ENCODE measurements at regions not wholly inside any gene's neighbourhood (a gene's known extent, or its start where the extent isn't known, plus 50 kb on each side); places are given as distances from the start of the nearest gene placed in this dataset.

DNA sequence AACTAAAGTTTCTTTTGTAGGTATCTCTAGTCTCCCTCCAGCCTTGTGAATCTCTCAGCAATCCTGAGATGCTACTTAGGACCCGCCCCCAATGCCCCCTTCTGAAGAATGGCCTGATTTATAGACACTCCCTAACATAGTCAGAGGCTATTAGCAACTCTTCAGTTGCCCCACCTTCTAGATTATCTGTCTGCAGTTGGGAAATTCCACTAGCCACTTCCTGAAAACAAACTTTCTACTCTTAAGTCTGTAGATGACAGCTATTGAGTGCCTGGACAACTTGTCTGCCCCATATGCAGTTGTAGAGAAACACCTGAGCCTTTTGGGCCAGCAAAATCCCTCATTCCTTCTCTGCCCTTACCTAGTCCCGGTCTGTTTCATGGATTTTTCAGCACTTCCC lies 188.2 kb upstream of the PREP start:
- H3K36me3 ChIP-seq (ENCODE audit: control insufficient read depth in 2 of 2, insufficient read depth in 1 of 2, low read length in 2 of 2) = no peaks in the 10 kb centered on the region
- CTCF ChIA-PET = no interaction called here
- TF ChIP-seq ZSCAN30 (tag by site-specific recombination; IDR thresholded peaks at IDR 0.05) (no peak), ZBTB20 (tag by site-specific recombination; IDR thresholded peaks at IDR 0.05) (no peak), ZNF548 (tag by site-specific recombination; IDR thresholded peaks at IDR 0.05) (no peak), ZNF664 (tag by site-specific recombination; IDR thresholded peaks at IDR 0.05) (no peak), ZNF670 (tag by site-specific recombination; IDR thresholded peaks at IDR 0.05; ENCODE audit: low read depth) (no peak), ZNF239 (tag by site-specific recombination; IDR thresholded peaks at IDR 0.05) (no peak), ZNF37A (tag by site-specific recombination; IDR thresholded peaks at IDR 0.05) (no peak), ZNF140 (tag by site-specific recombination; IDR thresholded peaks at IDR 0.05) (no peak), ZNF169 (tag by site-specific recombination; IDR thresholded peaks at IDR 0.05) (no peak), ZBTB8A (tag by site-specific recombination; IDR thresholded peaks at IDR 0.05) (no peak), SP7 (tag by site-specific recombination; IDR thresholded peaks at IDR 0.05) (no peak), ZNF624 (tag by site-specific recombination; IDR thresholded peaks at IDR 0.05) (no peak), ZNF549 (tag by site-specific recombination; IDR thresholded peaks at IDR 0.05) (no peak), ZNF658 (tag by site-specific recombination; IDR thresholded peaks at IDR 0.05) (no peak)
- TF ChIP-seq, protein P1, sequence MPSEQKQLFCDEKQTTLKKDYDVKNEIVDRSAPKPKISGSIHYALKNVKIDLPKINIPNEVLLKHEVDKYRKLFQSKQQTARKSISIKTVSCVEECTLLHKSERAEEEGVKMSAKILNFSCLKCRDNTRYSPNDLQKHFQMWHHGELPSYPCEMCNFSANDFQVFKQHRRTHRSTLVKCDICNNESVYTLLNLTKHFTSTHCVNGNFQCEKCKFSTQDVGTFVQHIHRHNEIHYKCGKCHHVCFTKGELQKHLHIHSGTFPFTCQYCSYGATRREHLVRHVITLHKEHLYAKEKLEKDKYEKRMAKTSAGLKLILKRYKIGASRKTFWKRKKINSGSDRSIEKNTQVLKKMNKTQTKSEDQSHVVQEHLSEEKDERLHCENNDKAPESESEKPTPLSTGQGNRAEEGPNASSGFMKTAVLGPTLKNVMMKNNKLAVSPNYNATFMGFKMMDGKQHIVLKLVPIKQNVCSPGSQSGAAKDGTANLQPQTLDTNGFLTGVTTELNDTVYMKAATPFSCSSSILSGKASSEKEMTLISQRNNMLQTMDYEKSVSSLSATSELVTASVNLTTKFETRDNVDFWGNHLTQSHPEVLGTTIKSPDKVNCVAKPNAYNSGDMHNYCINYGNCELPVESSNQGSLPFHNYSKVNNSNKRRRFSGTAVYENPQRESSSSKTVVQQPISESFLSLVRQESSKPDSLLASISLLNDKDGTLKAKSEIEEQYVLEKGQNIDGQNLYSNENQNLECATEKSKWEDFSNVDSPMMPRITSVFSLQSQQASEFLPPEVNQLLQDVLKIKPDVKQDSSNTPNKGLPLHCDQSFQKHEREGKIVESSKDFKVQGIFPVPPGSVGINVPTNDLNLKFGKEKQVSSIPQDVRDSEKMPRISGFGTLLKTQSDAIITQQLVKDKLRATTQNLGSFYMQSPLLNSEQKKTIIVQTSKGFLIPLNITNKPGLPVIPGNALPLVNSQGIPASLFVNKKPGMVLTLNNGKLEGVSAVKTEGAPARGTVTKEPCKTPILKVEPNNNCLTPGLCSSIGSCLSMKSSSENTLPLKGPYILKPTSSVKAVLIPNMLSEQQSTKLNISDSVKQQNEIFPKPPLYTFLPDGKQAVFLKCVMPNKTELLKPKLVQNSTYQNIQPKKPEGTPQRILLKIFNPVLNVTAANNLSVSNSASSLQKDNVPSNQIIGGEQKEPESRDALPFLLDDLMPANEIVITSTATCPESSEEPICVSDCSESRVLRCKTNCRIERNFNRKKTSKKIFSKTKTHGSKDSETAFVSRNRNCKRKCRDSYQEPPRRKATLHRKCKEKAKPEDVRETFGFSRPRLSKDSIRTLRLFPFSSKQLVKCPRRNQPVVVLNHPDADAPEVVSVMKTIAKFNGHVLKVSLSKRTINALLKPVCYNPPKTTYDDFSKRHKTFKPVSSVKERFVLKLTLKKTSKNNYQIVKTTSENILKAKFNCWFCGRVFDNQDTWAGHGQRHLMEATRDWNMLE (tag by site-specific recombination; conservative IDR thresholded peaks at IDR 0.05; ENCODE audit: low read depth) = no peak
- TF ChIP-seq, protein P2, sequence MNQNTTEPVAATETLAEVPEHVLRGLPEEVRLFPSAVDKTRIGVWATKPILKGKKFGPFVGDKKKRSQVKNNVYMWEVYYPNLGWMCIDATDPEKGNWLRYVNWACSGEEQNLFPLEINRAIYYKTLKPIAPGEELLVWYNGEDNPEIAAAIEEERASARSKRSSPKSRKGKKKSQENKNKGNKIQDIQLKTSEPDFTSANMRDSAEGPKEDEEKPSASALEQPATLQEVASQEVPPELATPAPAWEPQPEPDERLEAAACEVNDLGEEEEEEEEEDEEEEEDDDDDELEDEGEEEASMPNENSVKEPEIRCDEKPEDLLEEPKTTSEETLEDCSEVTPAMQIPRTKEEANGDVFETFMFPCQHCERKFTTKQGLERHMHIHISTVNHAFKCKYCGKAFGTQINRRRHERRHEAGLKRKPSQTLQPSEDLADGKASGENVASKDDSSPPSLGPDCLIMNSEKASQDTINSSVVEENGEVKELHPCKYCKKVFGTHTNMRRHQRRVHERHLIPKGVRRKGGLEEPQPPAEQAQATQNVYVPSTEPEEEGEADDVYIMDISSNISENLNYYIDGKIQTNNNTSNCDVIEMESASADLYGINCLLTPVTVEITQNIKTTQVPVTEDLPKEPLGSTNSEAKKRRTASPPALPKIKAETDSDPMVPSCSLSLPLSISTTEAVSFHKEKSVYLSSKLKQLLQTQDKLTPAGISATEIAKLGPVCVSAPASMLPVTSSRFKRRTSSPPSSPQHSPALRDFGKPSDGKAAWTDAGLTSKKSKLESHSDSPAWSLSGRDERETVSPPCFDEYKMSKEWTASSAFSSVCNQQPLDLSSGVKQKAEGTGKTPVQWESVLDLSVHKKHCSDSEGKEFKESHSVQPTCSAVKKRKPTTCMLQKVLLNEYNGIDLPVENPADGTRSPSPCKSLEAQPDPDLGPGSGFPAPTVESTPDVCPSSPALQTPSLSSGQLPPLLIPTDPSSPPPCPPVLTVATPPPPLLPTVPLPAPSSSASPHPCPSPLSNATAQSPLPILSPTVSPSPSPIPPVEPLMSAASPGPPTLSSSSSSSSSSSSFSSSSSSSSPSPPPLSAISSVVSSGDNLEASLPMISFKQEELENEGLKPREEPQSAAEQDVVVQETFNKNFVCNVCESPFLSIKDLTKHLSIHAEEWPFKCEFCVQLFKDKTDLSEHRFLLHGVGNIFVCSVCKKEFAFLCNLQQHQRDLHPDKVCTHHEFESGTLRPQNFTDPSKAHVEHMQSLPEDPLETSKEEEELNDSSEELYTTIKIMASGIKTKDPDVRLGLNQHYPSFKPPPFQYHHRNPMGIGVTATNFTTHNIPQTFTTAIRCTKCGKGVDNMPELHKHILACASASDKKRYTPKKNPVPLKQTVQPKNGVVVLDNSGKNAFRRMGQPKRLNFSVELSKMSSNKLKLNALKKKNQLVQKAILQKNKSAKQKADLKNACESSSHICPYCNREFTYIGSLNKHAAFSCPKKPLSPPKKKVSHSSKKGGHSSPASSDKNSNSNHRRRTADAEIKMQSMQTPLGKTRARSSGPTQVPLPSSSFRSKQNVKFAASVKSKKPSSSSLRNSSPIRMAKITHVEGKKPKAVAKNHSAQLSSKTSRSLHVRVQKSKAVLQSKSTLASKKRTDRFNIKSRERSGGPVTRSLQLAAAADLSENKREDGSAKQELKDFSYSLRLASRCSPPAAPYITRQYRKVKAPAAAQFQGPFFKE (tag by site-specific recombination; IDR thresholded peaks at IDR 0.05; ENCODE audit: borderline replicate concordance) = no peak
- TF ChIP-seq, protein P3, sequence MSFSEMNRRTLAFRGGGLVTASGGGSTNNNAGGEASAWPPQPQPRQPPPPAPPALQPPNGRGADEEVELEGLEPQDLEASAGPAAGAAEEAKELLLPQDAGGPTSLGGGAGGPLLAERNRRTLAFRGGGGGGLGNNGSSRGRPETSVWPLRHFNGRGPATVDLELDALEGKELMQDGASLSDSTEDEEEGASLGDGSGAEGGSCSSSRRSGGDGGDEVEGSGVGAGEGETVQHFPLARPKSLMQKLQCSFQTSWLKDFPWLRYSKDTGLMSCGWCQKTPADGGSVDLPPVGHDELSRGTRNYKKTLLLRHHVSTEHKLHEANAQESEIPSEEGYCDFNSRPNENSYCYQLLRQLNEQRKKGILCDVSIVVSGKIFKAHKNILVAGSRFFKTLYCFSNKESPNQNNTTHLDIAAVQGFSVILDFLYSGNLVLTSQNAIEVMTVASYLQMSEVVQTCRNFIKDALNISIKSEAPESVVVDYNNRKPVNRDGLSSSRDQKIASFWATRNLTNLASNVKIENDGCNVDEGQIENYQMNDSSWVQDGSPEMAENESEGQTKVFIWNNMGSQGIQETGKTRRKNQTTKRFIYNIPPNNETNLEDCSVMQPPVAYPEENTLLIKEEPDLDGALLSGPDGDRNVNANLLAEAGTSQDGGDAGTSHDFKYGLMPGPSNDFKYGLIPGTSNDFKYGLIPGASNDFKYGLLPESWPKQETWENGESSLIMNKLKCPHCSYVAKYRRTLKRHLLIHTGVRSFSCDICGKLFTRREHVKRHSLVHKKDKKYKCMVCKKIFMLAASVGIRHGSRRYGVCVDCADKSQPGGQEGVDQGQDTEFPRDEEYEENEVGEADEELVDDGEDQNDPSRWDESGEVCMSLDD (tag by site-specific recombination; IDR thresholded peaks at IDR 0.05) = no peak
- TF ChIP-seq, protein P4, sequence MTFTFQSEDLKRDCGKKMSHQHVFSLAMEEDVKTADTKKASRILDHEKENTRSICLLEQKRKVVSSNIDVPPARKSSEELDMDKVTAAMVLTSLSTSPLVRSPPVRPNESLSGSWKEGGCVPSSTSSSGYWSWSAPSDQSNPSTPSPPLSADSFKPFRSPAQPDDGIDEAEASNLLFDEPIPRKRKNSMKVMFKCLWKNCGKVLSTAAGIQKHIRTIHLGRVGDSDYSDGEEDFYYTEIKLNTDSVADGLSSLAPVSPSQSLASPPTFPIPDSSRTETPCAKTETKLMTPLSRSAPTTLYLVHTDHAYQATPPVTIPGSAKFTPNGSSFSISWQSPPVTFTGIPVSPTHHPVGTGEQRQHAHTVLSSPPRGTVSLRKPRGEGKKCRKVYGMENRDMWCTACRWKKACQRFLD (tag by site-specific recombination; IDR thresholded peaks at IDR 0.05) = no peak
- TF ChIP-seq, protein P5, sequence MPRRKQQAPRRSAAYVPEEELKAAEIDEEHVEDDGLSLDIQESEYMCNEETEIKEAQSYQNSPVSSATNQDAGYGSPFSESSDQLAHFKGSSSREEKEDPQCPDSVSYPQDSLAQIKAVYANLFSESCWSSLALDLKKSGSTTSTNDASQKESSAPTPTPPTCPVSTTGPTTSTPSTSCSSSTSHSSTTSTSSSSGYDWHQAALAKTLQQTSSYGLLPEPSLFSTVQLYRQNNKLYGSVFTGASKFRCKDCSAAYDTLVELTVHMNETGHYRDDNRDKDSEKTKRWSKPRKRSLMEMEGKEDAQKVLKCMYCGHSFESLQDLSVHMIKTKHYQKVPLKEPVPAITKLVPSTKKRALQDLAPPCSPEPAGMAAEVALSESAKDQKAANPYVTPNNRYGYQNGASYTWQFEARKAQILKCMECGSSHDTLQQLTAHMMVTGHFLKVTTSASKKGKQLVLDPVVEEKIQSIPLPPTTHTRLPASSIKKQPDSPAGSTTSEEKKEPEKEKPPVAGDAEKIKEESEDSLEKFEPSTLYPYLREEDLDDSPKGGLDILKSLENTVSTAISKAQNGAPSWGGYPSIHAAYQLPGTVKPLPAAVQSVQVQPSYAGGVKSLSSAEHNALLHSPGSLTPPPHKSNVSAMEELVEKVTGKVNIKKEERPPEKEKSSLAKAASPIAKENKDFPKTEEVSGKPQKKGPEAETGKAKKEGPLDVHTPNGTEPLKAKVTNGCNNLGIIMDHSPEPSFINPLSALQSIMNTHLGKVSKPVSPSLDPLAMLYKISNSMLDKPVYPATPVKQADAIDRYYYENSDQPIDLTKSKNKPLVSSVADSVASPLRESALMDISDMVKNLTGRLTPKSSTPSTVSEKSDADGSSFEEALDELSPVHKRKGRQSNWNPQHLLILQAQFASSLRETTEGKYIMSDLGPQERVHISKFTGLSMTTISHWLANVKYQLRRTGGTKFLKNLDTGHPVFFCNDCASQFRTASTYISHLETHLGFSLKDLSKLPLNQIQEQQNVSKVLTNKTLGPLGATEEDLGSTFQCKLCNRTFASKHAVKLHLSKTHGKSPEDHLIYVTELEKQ (tag by site-specific recombination; IDR thresholded peaks at IDR 0.05; ENCODE audit: borderline replicate concordance) = no peak
- 0 out of 2 replicates have a peak, but pooled peaks cover 3% of the 10 kb centered on the region for H3K4me1 ChIP-seq (ENCODE audit: control insufficient read depth, insufficient read depth, low read length)
- H3K27ac ChIP-seq (ENCODE audit: extremely low read depth, low read depth, low read length) = no peak overlapping the region
- no peak overlapping the region for H3K4me3 ChIP-seq (ENCODE audit: low read depth, low read length)
- no peaks in the 10 kb centered on the region for H3K9me3 ChIP-seq (ENCODE audit: control insufficient read depth, insufficient read depth, low read depth, low read length)
- POLR2A ChIA-PET = no interaction called here
